Esophagus (tissue), 2 donors: ENCODE measurements at regions not wholly inside any gene's neighbourhood (a gene's known extent, or its start where the extent isn't known, plus 50 kb on each side); places are given as distances from the start of the nearest gene placed in this dataset.

Source experiments
- H3K27ac ChIP-seq, 2 donors: one replicate each; pipeline ENCODE4 v1.5.1; 2013; ENCODE audit warnings: low read depth in 2 of 2, mild to moderate bottlenecking in 2 of 2, inconsistent platforms in 1 of 2, low read length in 1 of 2, moderate library complexity in 1 of 2
- H3K27me3 ChIP-seq, 2 donors: one replicate each; pipeline ENCODE4 v1.6.1; 2013; ENCODE audit warnings: low read length in 2 of 2, control low read depth in 1 of 2, mild to moderate bottlenecking in 1 of 2; ENCODE audit not compliant: insufficient read depth in 2 of 2, control insufficient read depth in 1 of 2
- H3K36me3 ChIP-seq, 2 donors: one replicate each; pipeline ENCODE4 v1.6.1; 2013; ENCODE audit warnings: low read length in 1 of 2; ENCODE audit not compliant: control insufficient read depth in 2 of 2, insufficient read depth in 2 of 2
- H3K4me1 ChIP-seq, 2 donors: one replicate each; pipeline ENCODE4 v1.6.1; 2013; ENCODE audit warnings: low read length in 1 of 2; ENCODE audit not compliant: control insufficient read depth in 2 of 2, insufficient read depth in 2 of 2
- H3K4me3 ChIP-seq, 2 donors: one replicate each; pipeline ENCODE4 v1.5.1; 2013; ENCODE audit warnings: low read length in 2 of 2, mild to moderate bottlenecking in 2 of 2, low read depth in 1 of 2, moderate library complexity in 1 of 2
- H3K9me3 ChIP-seq, 2 donors: one replicate each; pipeline ENCODE4 v1.6.1; 2013; ENCODE audit warnings: mild to moderate bottlenecking in 2 of 2, low read depth in 1 of 2, low read length in 1 of 2, moderate library complexity in 1 of 2; ENCODE audit not compliant: control insufficient read depth in 2 of 2, insufficient read depth in 1 of 2
- WGBS, 2 donors: extraction: QIAGEN DNeasy Blood & Tissue Kit; methylation state at CpG; one replicate each; pipeline ENCODE4 v1.1.7; 2013; 5-methylcytosine and 5-hydroxymethylcytosine counted together
- donor health status: healthy with polysubstance abuse.
- donor health status: Bipolar disorder and iron deficiency.

- no peaks in the 10 kb centered on the region for H3K9me3 ChIP-seq
- H3K4me1 ChIP-seq: no peaks in the 10 kb centered on the region
- no peaks in the 10 kb centered on the region for H3K36me3 ChIP-seq
These were observed 1399.8 kb upstream of the ACVR2A start for GRCh38 chr2:146444987-146445386.

GRCh38 chr2:146444085-146444484, 1400.7 kb upstream of the ACVR2A start:
- Histone ChIP-seq H3K4me3 (no peak overlapping the region), H3K9me3 (no peaks in the 10 kb centered on the region), H3K36me3 (no peaks in the 10 kb centered on the region), H3K27ac (no peak overlapping the region), H3K27me3 (no peaks in the 10 kb centered on the region), H3K4me1 (no peaks in the 10 kb centered on the region)

More at GRCh38 chr2:146444987-146445386, 1399.8 kb upstream of the ACVR2A start:
- Histone ChIP-seq H3K4me3 (no peak overlapping the region), H3K27ac (no peak overlapping the region), H3K27me3 (no peaks in the 10 kb centered on the region)

- Histone ChIP-seq H3K4me1 (no peaks in the 10 kb centered on the region), H3K4me3 (no peak overlapping the region), H3K27me3 (no peaks in the 10 kb centered on the region), H3K36me3 (no peaks in the 10 kb centered on the region), H3K27ac (no peak overlapping the region), H3K9me3 (no peaks in the 10 kb centered on the region)
These were observed 1406.6 kb upstream of the ACVR2A start for GRCh38 chr2:146438246-146438645.

- WGBS, 2 donors: 35 to 37% methylated on average over 2 of the region's 2 CpGs
- Histone ChIP-seq H3K27me3 (no peaks in the 10 kb centered on the region), H3K4me3 (no peak overlapping the region), H3K27ac (no peak overlapping the region), H3K36me3 (no peaks in the 10 kb centered on the region), H3K9me3 (no peaks in the 10 kb centered on the region), H3K4me1 (no peaks in the 10 kb centered on the region)
These were observed 1407.1 kb upstream of the ACVR2A start for GRCh38 chr2:146437712-146438111.

GRCh38 chr2:146433116-146433875, 1411.5 kb upstream of the ACVR2A start:
- Histone ChIP-seq H3K36me3 (no peaks in the 10 kb centered on the region), H3K27me3 (no peaks in the 10 kb centered on the region), H3K4me1 (no peaks in the 10 kb centered on the region), H3K4me3 (no peak overlapping the region), H3K27ac (no peak overlapping the region), H3K9me3 (no peaks in the 10 kb centered on the region)
- 91 to 95% methylated on average over 8 of the region's 8 CpGs for WGBS, 2 donors

- Histone ChIP-seq H3K36me3 (no peaks in the 10 kb centered on the region), H3K4me3 (no peak overlapping the region), H3K4me1 (no peaks in the 10 kb centered on the region), H3K27ac (no peak overlapping the region), H3K27me3 (no peaks in the 10 kb centered on the region), H3K9me3 (no peaks in the 10 kb centered on the region)
These were observed 1415.5 kb upstream of the ACVR2A start for GRCh38 chr2:146429366-146429765.

- Histone ChIP-seq H3K27me3 (no peaks in the 10 kb centered on the region), H3K36me3 (no peaks in the 10 kb centered on the region), H3K27ac (no peak overlapping the region), H3K4me1 (no peaks in the 10 kb centered on the region), H3K4me3 (no peak overlapping the region), H3K9me3 (no peaks in the 10 kb centered on the region)
- WGBS, 2 donors: 82% methylated on average over 2 of the region's 2 CpGs
These were observed 1426.9 kb upstream of the ACVR2A start for GRCh38 chr2:146417942-146418341.

- Histone ChIP-seq H3K4me1 (no peaks in the 10 kb centered on the region), H3K4me3 (no peak overlapping the region), H3K27ac (no peak overlapping the region), H3K9me3 (no peaks in the 10 kb centered on the region), H3K27me3 (no peaks in the 10 kb centered on the region), H3K36me3 (no peaks in the 10 kb centered on the region)
- WGBS, 2 donors: 83 to 86% methylated on average over 2 of the region's 2 CpGs
These were observed 1429.5 kb upstream of the ACVR2A start for GRCh38 chr2:146415291-146415690.

- Histone ChIP-seq H3K27me3 (no peaks in the 10 kb centered on the region), H3K9me3 (no peaks in the 10 kb centered on the region), H3K4me3 (no peak overlapping the region), H3K27ac (no peak overlapping the region), H3K4me1 (no peaks in the 10 kb centered on the region), H3K36me3 (no peaks in the 10 kb centered on the region)
- 36 to 62% methylated on average over 5 of the region's 5 CpGs for WGBS, 2 donors
These were observed 1430.4 kb upstream of the ACVR2A start for GRCh38 chr2:146414456-146414855.

- no peaks in the 10 kb centered on the region for H3K36me3 ChIP-seq
- no peak overlapping the region for H3K4me3 ChIP-seq
- H3K4me1 ChIP-seq: no peaks in the 10 kb centered on the region
- no peak overlapping the region for H3K27ac ChIP-seq
- H3K27me3 ChIP-seq: no peaks in the 10 kb centered on the region
- H3K9me3 ChIP-seq: no peaks in the 10 kb centered on the region
- WGBS, 2 donors: 94 to 97% methylated on average over 22 of the region's 22 CpGs
These were observed 1431.7 kb upstream of the ACVR2A start for GRCh38 chr2:146413086-146413610.
